ENCODE measurements at regions not wholly inside any gene's neighbourhood (a gene's known extent, or its start where the extent isn't known, plus 50 kb on each side); places are given as distances from the start of the nearest gene placed in this dataset.

DNA sequence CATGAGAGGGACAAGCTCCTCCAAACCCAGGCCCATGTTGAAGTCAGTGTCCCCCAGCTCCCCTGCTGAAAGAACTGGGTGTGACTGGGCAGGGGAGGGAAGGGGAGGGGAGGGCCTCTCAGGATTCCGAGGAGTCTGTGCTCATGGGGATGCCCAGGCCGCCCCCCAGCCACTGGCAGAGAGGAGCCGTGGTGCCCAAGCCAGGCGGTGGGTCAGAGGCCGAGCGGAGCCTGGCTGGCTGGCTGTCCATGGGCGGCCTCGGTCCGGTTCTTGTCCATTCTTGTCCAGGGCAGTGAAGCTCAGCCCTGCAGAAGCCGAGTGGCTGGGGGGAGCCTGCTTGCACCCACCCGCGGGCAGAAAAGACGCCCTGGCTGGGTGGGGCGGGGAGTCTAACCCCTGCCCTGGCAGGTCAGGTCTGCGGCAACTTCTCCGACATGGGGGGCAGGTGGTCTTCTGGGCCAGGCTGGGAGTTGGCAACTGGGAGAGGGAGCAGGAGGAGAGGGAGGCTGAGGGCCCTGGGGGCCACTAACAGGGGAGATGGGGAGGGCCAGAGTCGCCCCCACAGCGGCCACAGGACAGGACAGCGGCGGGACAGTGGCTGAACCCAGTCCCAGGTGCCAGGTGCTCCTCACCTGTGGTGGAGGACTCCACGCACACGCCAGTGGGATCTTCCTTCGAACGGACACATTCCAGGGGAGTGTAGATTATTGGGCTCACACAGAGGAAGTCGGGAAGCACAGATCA lies 54.1 kb downstream of the FOXL3 start:
- 97% methylated on average over 24 of the region's 25 CpGs for WGBS (ENCODE audit: insufficient coverage)
- H3K4me2 ChIP-seq (replicated peaks; ENCODE audit: extremely low read depth, low read length, poor library complexity, severe bottlenecking), result no peak overlapping the region
- no peak overlapping the region for H2AFZ ChIP-seq (ENCODE audit: insufficient read depth, low read depth, low read length, poor library complexity, severe bottlenecking)
- intact Hi-C loops (cut with micrococcal nuclease), result no loop called here
- no peaks in the 10 kb centered on the region for H4K20me1 ChIP-seq (ENCODE audit: insufficient read depth, low read length)
- no peaks in the 10 kb centered on the region for H3K79me2 ChIP-seq (ENCODE audit: insufficient read depth, low read length)
- Mint-ChIP-seq H3K4me3 (no peak overlapping the region), H3K36me3 (no peaks in the 10 kb centered on the region), H3K4me1 (no peaks in the 10 kb centered on the region), H3K9me3 (peaks cover 0 to 17% (median 5%) of the 10 kb centered on the region in 7 donors), H3K27me3 (ENCODE audit: low read depth in 3 of 3) (peaks cover 1 to 5% (median 4%) of the 10 kb centered on the region in 3 donors), H3K27ac (no peak overlapping the region)
- no peak overlapping the region for H3K9ac ChIP-seq (ENCODE audit: insufficient read depth, low read length, poor library complexity, severe bottlenecking)
- H3K9me3 ChIP-seq (replicated peaks in 1 of 2; ENCODE audit: control insufficient read depth in 1 of 2, insufficient read depth in 1 of 2, low read length in 2 of 2), result peaks cover 0 to 6% of the 10 kb centered on the region in 2 donors
- no peaks in the 10 kb centered on the region for H3K27me3 ChIP-seq (ENCODE audit: control insufficient read depth in 2 of 2, insufficient read depth in 2 of 2, low read length in 2 of 2)
- H3K4me1 ChIP-seq (ENCODE audit: control insufficient read depth in 1 of 2, insufficient read depth in 2 of 2, low read length in 2 of 2), result no peaks in the 10 kb centered on the region
- no peak overlapping the region for H3K4me3 ChIP-seq (replicated peaks in 1 of 3; ENCODE audit: low read depth in 2 of 3, low read length in 3 of 3)
- no peak for DNase-seq
- H3K36me3 ChIP-seq (replicated peaks in 1 of 2; ENCODE audit: control insufficient read depth in 1 of 2, insufficient read depth in 2 of 2, low read length in 2 of 2), result no peaks in the 10 kb centered on the region
- no peak overlapping the region for H3K27ac ChIP-seq (ENCODE audit: low read depth in 1 of 2, low read length in 2 of 2)
- TF ChIP-seq, protein P1, sequence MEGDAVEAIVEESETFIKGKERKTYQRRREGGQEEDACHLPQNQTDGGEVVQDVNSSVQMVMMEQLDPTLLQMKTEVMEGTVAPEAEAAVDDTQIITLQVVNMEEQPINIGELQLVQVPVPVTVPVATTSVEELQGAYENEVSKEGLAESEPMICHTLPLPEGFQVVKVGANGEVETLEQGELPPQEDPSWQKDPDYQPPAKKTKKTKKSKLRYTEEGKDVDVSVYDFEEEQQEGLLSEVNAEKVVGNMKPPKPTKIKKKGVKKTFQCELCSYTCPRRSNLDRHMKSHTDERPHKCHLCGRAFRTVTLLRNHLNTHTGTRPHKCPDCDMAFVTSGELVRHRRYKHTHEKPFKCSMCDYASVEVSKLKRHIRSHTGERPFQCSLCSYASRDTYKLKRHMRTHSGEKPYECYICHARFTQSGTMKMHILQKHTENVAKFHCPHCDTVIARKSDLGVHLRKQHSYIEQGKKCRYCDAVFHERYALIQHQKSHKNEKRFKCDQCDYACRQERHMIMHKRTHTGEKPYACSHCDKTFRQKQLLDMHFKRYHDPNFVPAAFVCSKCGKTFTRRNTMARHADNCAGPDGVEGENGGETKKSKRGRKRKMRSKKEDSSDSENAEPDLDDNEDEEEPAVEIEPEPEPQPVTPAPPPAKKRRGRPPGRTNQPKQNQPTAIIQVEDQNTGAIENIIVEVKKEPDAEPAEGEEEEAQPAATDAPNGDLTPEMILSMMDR (IDR thresholded peaks at IDR 0.05), result no peak

DNA sequence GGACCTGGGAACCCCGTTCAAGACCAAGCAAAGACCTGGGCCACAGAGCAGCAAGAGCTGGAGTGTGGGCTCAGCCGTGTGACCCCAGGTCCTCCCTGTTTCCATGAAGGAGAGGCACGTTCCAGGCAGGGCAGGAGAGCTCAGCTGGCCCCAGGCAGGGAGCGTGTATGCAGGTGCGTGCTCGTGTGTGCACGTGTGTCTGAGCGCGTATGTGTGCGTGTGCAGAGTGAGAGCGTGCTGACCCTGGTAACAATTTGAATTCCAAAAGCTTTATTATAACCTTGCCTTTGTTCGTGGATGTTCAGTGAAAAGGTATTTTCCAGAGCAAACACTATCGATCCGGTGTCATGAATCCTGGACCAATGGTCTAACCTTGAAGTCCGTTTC lies 54.6 kb downstream of the FOXL3 start:
- H3K4me3 Mint-ChIP-seq, result no peak overlapping the region
- no peak overlapping the region for H3K27ac Mint-ChIP-seq
- H4K20me1 ChIP-seq (ENCODE audit: insufficient read depth, low read length), result no peaks in the 10 kb centered on the region
- H2AFZ ChIP-seq (ENCODE audit: insufficient read depth, low read depth, low read length, poor library complexity, severe bottlenecking), result no peak overlapping the region
- intact Hi-C loops (cut with micrococcal nuclease), result no loop called here
- H3K36me3 Mint-ChIP-seq, result no peaks in the 10 kb centered on the region
- H3K27ac ChIP-seq (ENCODE audit: low read depth in 1 of 2, low read length in 2 of 2), result no peak overlapping the region
- H3K4me1 ChIP-seq (ENCODE audit: control insufficient read depth in 1 of 2, insufficient read depth in 2 of 2, low read length in 2 of 2), result no peaks in the 10 kb centered on the region
- H3K9me3 ChIP-seq (replicated peaks in 1 of 2; ENCODE audit: control insufficient read depth in 1 of 2, insufficient read depth in 1 of 2, low read length in 2 of 2), result peaks cover 0 to 6% of the 10 kb centered on the region in 2 donors
- 96% methylated on average over 15 of the region's 15 CpGs for WGBS (ENCODE audit: insufficient coverage)
- no peaks in the 10 kb centered on the region for H3K36me3 ChIP-seq (replicated peaks in 1 of 2; ENCODE audit: control insufficient read depth in 1 of 2, insufficient read depth in 2 of 2, low read length in 2 of 2)
- H3K4me1 Mint-ChIP-seq, result no peaks in the 10 kb centered on the region
- TF ChIP-seq, protein P1 (IDR thresholded peaks at IDR 0.05), result no peak
- DNase-seq, result no peak
- no peaks in the 10 kb centered on the region for H3K27me3 ChIP-seq (ENCODE audit: control insufficient read depth in 2 of 2, insufficient read depth in 2 of 2, low read length in 2 of 2)
- peaks cover 1 to 5% (median 3%) of the 10 kb centered on the region in 3 donors for H3K27me3 Mint-ChIP-seq (ENCODE audit: low read depth in 3 of 3)
- no peaks in the 10 kb centered on the region for H3K79me2 ChIP-seq (ENCODE audit: insufficient read depth, low read length)
- H3K9ac ChIP-seq (ENCODE audit: insufficient read depth, low read length, poor library complexity, severe bottlenecking), result no peak overlapping the region
- H3K4me2 ChIP-seq (replicated peaks; ENCODE audit: extremely low read depth, low read length, poor library complexity, severe bottlenecking), result no peak overlapping the region
- peaks cover 0 to 17% (median 5%) of the 10 kb centered on the region in 7 donors for H3K9me3 Mint-ChIP-seq
- no peak overlapping the region for H3K4me3 ChIP-seq (replicated peaks in 1 of 3; ENCODE audit: low read depth in 2 of 3, low read length in 3 of 3)

All from CD14-positive monocyte (primary cell).